ENCODE measurements at regions not wholly inside any gene's neighbourhood (a gene's known extent, or its start where the extent isn't known, plus 50 kb on each side); places are given as distances from the start of the nearest gene placed in this dataset.

DNA sequence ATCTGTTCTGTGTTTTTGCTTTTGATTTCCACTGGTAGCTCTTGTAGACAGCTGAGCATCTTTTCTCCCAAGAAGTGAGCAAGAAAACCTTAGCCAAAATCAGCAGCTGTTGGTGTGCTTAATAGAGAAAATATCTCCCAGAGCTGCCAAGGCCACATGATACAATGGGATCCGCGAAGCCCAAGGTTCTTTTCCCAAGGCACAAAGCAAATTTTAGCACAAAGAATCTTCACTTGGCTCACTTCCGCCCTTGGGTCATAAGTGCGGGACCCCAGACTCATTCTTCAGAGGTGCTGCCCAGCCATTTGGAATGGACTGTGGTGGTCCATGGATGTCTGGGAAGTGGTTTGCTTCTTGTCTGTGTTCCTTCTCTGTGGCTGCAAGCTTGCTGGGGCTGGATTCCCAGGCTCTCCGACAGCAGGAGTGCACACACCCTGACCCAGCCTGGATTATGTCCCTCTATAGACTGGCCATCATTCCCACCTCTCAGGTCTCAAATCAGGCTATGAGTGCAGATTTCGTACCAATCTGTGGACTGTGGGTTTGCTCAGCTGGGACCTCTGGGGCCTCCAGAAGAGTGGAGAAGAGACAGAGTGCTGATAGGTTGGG lies 93.0 kb upstream of the TMEM72 start:
- intact Hi-C loops (cut with DNase I; ENCODE audit: low total_unique reads), result no loop called here
- TF ChIP-seq, protein P1, sequence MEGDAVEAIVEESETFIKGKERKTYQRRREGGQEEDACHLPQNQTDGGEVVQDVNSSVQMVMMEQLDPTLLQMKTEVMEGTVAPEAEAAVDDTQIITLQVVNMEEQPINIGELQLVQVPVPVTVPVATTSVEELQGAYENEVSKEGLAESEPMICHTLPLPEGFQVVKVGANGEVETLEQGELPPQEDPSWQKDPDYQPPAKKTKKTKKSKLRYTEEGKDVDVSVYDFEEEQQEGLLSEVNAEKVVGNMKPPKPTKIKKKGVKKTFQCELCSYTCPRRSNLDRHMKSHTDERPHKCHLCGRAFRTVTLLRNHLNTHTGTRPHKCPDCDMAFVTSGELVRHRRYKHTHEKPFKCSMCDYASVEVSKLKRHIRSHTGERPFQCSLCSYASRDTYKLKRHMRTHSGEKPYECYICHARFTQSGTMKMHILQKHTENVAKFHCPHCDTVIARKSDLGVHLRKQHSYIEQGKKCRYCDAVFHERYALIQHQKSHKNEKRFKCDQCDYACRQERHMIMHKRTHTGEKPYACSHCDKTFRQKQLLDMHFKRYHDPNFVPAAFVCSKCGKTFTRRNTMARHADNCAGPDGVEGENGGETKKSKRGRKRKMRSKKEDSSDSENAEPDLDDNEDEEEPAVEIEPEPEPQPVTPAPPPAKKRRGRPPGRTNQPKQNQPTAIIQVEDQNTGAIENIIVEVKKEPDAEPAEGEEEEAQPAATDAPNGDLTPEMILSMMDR (IDR thresholded peaks at IDR 0.05 in 8 of 11, conservative IDR thresholded peaks at IDR 0.05 in 3 of 11), result no peak
- TF ChIP-seq POLR2A (IDR thresholded peaks at IDR 0.05) (no peak), POLR2AphosphoS5 (IDR thresholded peaks at IDR 0.05) (no peak)
- H3K4me1 ChIP-seq, result no peaks in the 10 kb centered on the region
- H3K27ac ChIP-seq, result no peak overlapping the region
- H3K4me3 ChIP-seq, result no peak overlapping the region
- H3K27me3 ChIP-seq (replicated peaks in 1 of 7), result peaks cover 0 to 8% (median 0%) of the 10 kb centered on the region in 7 donors
- H3K36me3 ChIP-seq, result no peaks in the 10 kb centered on the region
- peaks cover 0 to 4% (median 0%) of the 10 kb centered on the region in 8 donors for H3K9me3 ChIP-seq
- no peak for DNase-seq
- WGBS, 5 donors, result 84 to 95% (median 88%) methylated on average over 4 to 6 of the region's 6 CpGs

DNA sequence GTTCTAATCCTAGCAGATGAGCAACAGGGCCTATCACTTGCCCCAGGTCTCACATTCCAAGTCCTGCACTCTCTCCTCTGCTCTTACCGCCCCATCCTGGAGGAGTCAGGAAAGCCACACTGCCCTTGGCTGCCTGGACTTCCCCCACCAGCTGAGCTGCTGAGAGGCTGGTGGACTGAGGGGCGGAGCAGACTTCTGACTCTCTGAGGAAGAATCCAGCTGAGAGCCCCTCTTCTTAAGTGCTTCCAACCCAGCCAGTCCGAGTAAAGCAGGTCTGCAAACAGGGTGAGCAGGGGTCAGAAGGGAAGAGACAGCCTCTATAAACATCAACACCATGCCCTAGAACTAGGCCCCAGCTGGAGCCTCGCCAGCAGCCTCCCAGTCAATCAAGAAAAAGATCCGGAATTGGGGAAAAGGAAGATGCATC lies 92.4 kb upstream of the TMEM72 start:
- no peaks in the 10 kb centered on the region for H3K4me1 ChIP-seq
- H3K27me3 ChIP-seq (replicated peaks in 1 of 7), result peaks cover 0 to 8% (median 0%) of the 10 kb centered on the region in 7 donors
- TF ChIP-seq POLR2AphosphoS5 (IDR thresholded peaks at IDR 0.05) (no peak), POLR2A (IDR thresholded peaks at IDR 0.05) (no peak)
- TF ChIP-seq, protein P1 (IDR thresholded peaks at IDR 0.05 in 8 of 11, conservative IDR thresholded peaks at IDR 0.05 in 3 of 11), result no peak
- H3K27ac ChIP-seq, result no peak overlapping the region
- no peak overlapping the region for H3K4me3 ChIP-seq
- DNase-seq, result no peak
- 61 to 84% (median 75%) methylated on average over 5 of the region's 5 CpGs for WGBS, 5 donors
- no peaks in the 10 kb centered on the region for H3K9me3 ChIP-seq
- intact Hi-C loops (cut with DNase I; ENCODE audit: low total_unique reads), result no loop called here
- H3K36me3 ChIP-seq, result no peaks in the 10 kb centered on the region

DNA sequence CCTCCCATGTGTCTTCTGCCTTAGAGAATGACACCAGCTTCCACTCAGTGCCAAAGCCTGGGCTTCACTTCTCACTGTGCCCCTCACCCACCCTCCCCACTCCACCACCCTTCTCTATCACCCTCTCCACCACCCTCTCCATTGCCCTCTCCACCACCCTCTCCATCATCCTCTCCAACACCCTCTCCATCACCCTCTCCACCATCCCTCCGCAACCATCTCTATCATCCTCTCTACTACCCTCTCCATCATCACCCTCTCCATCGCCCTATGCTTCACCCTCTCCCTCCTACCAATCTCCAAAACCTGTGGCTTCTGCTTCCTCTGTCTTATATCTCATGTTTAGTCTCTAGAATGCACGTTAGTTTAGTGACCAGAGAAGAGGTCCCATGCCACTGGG lies 91.0 kb upstream of the TMEM72 start:
- DNase-seq, result no peak
- H3K9me3 ChIP-seq, result no peaks in the 10 kb centered on the region
- peaks cover 0 to 8% (median 0%) of the 10 kb centered on the region in 7 donors for H3K27me3 ChIP-seq (replicated peaks in 1 of 7)
- intact Hi-C loops (cut with DNase I; ENCODE audit: low total_unique reads), result no loop called here
- 80 to 89% (median 82%) methylated on average over 3 of the region's 3 CpGs for WGBS, 5 donors
- no peak overlapping the region for H3K27ac ChIP-seq
- no peaks in the 10 kb centered on the region for H3K4me1 ChIP-seq
- TF ChIP-seq POLR2AphosphoS5 (IDR thresholded peaks at IDR 0.05), result no peak
- no peak for TF ChIP-seq POLR2A (IDR thresholded peaks at IDR 0.05)
- TF ChIP-seq, protein P1 (IDR thresholded peaks at IDR 0.05 in 8 of 11, conservative IDR thresholded peaks at IDR 0.05 in 3 of 11), result no peak
- no peak overlapping the region for H3K4me3 ChIP-seq
- H3K36me3 ChIP-seq, result no peaks in the 10 kb centered on the region

DNA sequence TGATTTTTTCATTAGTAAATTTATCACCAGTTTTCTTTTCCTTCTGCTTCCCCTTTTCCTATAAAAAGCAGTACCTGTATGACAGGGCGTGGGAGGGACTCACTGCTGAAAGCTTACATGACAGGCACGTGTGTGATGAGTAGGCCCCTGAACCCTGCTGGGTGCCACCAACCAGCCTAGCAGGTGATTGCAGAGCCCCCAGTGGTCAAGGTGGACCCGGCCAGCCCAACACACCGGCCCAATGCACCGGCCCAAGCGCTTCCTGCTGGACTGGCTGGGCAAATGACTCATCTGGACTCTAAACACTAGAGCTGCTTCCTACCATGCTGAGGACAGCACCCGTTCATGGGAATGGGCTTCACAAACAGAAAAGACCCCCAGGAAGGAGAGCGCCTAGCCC lies 89.8 kb upstream of the TMEM72 start:
- DNase-seq, result no peak
- no peaks in the 10 kb centered on the region for H3K36me3 ChIP-seq
- WGBS, 5 donors, result 85 to 90% (median 88%) methylated on average over 8 of the region's 8 CpGs
- H3K4me1 ChIP-seq, result no peaks in the 10 kb centered on the region
- no peak overlapping the region for H3K4me3 ChIP-seq
- intact Hi-C loops (cut with DNase I; ENCODE audit: low total_unique reads), result no loop called here
- H3K27me3 ChIP-seq (replicated peaks in 1 of 7), result peaks cover 0 to 8% (median 0%) of the 10 kb centered on the region in 7 donors
- TF ChIP-seq POLR2A (IDR thresholded peaks at IDR 0.05) (no peak), POLR2AphosphoS5 (IDR thresholded peaks at IDR 0.05) (no peak)
- TF ChIP-seq, protein P1 (IDR thresholded peaks at IDR 0.05 in 8 of 11, conservative IDR thresholded peaks at IDR 0.05 in 3 of 11), result no peak
- H3K27ac ChIP-seq, result no peak overlapping the region
- no peaks in the 10 kb centered on the region for H3K9me3 ChIP-seq

All from spleen (tissue), 11 donors.